Effector memory CD4-positive, alpha-beta T cell (primary cell): ENCODE measurements at regions not wholly inside any gene's neighbourhood (a gene's known extent, or its start where the extent isn't known, plus 50 kb on each side); places are given as distances from the start of the nearest gene placed in this dataset.

Experiments
- DNase-seq, 3 donors: peaks; one replicate each; pipeline ENCODE4 v3.0.0-alpha.2; 2020
- H3K27ac ChIP-seq: 2 replicates; pipeline ENCODE4 v1.7.0; 2013; ENCODE audit warnings: mild to moderate bottlenecking, low read length, moderate library complexity; ENCODE audit not compliant: insufficient read depth, poor library complexity, severe bottlenecking
- H3K27me3 ChIP-seq: replicated peaks from 2 replicates; pipeline ENCODE4 v1.7.0; 2013; ENCODE audit warnings: mild to moderate bottlenecking, low read length; ENCODE audit not compliant: insufficient read depth, control insufficient read depth, poor library complexity, severe bottlenecking
- H3K36me3 ChIP-seq: 2 replicates; pipeline ENCODE4 v1.7.0; 2013; ENCODE audit warnings: mild to moderate bottlenecking, low read length, moderate library complexity; ENCODE audit not compliant: control insufficient read depth, insufficient read depth
- H3K4me1 ChIP-seq: 2 replicates; pipeline ENCODE4 v1.7.0; 2013; ENCODE audit warnings: low read length, mild to moderate bottlenecking; ENCODE audit not compliant: control insufficient read depth, insufficient read depth, poor library complexity, severe bottlenecking
- H3K4me3 ChIP-seq: 2 replicates; pipeline ENCODE4 v1.7.0; 2013; ENCODE audit warnings: low read length, low read depth, mild to moderate bottlenecking; ENCODE audit not compliant: insufficient read depth, poor library complexity, severe bottlenecking
- H3K9me3 ChIP-seq: 2 replicates; pipeline ENCODE4 v1.7.0; 2013; ENCODE audit warnings: mild to moderate bottlenecking, low read length, moderate library complexity; ENCODE audit not compliant: control insufficient read depth

DNA sequence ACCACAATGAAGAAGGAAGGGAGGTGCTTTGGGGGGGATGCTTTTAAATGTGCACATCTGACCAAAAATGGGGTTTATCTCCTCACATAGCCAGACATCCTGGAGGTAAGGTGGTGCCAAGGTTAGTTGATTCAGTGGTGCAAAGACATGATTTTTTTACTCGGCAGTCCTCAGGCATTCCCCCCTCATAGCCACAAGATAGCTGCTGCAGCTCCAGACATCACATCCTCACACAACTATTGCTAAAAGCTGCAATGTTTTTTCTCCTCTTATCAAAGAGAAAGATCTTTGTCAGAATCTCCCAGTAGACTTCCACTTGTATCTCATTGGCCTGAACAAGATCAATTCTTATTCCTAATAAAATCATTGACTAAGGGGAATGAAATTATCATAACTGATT, 141.3 kb upstream of the ZNF438 start:
- no peaks in the 10 kb centered on the region for H3K36me3 ChIP-seq
- H3K27me3 ChIP-seq = no peaks in the 10 kb centered on the region
- no peak for DNase-seq
- H3K27ac ChIP-seq = no peak overlapping the region
- H3K4me1 ChIP-seq = no peaks in the 10 kb centered on the region
- no peak overlapping the region for H3K4me3 ChIP-seq
- peaks cover 4% of the 10 kb centered on the region for H3K9me3 ChIP-seq

DNA sequence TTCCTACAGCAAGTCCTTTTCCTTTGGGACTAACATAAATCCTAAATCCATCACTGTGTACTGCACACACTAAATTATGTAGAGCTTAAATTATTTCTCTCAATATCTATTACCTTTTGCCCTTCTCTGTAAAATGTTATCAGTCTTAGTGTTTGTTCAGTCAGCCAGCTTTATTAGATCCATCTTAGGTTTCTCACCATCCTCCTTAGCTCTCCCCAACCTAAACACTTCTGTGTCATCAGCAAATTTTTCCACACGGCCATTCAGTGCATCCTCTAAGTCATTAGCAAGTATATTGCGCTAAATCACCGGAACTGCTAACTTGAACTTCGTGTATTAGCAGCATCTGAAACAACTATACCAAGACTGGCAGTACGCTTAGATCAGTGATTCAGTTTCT, 142.1 kb upstream of the ZNF438 start:
- H3K4me1 ChIP-seq = no peaks in the 10 kb centered on the region
- no peak for DNase-seq
- no peak overlapping the region for H3K27ac ChIP-seq
- peaks cover 4% of the 10 kb centered on the region for H3K9me3 ChIP-seq
- H3K36me3 ChIP-seq = no peaks in the 10 kb centered on the region
- no peaks in the 10 kb centered on the region for H3K27me3 ChIP-seq
- no peak overlapping the region for H3K4me3 ChIP-seq

DNA sequence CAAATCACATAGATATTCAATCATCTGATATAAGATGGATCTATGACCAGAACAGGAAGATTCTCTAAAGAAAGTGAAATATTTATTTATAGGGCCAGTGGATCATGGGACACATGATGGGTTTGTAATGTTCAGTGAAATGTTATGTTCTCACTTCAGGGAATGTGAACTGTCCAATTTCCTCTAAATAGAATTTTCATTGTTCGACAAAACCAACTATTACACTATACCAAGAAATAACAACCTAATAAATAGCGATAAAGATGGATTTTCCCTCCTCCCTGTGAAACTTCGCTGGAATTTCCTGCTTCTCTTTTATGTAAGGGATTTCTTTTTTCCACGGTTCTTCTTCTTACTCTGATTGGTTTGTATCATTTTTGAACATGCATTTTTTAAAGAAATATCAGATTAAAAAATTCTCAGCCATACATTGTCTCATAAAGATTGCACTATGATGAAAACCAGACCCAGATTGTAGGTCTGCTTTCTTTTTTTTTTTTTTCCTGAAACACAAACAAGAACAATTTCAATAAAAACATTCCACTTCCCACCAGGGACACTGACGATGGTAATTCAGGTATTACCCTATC, 139.8 kb upstream of the ZEB1 start:
- no peak for DNase-seq
- H3K4me3 ChIP-seq = no peak overlapping the region
- H3K9me3 ChIP-seq = no peaks in the 10 kb centered on the region
- no peak overlapping the region for H3K27ac ChIP-seq
- H3K27me3 ChIP-seq = no peaks in the 10 kb centered on the region
- H3K4me1 ChIP-seq = no peaks in the 10 kb centered on the region
- no peaks in the 10 kb centered on the region for H3K36me3 ChIP-seq

DNA sequence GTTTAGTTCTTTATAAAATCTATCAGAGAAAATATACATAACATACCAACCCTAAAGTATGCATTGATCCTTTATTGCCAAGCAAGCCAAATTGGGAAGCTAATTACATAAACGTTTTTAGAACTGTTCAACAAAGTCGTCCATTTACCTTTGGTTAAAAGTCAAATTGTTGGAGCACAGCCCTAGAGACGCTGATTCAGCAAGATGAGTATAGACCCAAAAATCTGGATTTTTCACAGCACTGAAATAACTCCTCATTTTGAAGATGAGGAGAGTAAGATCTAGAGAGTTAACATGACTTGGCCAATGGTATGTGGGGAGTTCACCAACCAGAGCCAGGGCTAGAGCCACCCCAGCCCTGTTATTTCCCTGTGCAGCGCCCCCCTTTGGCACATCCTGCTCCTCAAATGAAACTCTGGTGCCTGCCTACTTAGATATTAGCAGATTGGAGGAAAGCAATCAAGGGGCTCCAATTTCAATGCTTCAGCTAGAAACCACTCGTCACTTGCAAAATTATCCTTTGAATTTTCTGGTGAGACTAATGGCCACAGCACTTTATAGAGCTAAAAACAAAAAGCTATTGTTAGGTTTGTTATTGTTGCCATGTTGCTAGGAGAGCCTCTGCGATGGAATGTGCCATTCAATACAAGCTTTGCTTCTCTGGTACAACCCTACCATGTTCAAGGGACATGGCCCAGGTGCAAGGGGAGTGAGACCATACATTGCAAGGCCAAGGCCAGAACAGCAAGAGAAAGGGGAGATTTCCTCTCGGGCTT, 132.6 kb upstream of the ZEB1 start:
- Histone ChIP-seq H3K9me3 (no peaks in the 10 kb centered on the region), H3K27ac (no peak overlapping the region), H3K4me3 (no peak overlapping the region), H3K4me1 (no peaks in the 10 kb centered on the region), H3K36me3 (no peaks in the 10 kb centered on the region), H3K27me3 (no peaks in the 10 kb centered on the region)
- DNase-seq = no peak

DNA sequence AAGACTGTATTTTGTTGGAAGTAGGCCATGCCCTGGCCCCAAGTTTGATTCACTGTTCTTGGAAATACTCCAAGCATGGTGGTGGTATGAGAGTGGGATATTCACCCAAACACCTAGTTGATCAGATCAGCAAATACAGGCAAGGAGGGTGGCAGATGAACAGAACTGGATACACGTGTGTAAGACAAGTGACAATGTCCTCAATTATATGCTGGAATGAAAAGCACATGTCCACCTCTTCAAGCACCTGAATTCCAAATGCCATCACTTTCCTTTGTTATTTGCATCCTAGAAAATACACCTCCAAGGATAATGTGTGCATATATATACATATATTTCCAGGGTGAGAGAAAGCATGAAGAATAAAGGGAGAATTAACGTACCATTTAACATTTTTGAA, 131.8 kb upstream of the ZEB1 start:
- Histone ChIP-seq H3K27ac (no peak overlapping the region), H3K27me3 (no peaks in the 10 kb centered on the region), H3K4me3 (no peak overlapping the region), H3K36me3 (no peaks in the 10 kb centered on the region), H3K9me3 (no peaks in the 10 kb centered on the region), H3K4me1 (no peaks in the 10 kb centered on the region)
- no peak for DNase-seq

DNA sequence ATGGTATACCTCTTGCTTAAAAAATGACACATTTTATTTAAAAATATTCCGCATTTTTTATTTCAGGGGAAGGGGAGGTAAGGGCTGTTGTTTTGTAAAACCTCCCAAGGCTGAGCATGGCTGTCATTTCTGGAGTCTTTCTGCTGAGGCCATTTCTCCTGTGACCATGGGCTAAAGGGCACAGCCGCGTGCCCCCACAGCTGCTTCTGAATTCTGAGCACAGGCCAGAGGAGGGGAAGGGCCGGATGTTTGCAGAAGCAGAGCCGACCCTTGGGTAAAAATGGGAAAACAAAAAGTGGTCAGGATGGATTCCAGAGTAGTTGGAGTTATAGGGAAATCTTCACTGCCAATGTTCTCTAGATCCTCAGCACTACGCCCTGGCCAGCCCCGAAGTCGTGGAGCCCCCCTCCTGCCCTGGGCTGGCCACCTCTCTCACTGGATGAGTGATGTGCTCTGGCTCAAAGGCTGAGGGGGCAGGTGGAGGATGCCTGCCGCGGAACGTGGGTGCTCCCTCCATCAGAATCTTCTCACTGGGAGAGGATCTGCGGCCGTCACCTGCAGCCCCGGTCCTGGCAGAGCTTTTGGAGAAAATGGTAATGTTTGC, 131.3 kb upstream of the ZEB1 start:
- no peak for DNase-seq
- Histone ChIP-seq H3K9me3 (no peaks in the 10 kb centered on the region), H3K27me3 (no peaks in the 10 kb centered on the region), H3K36me3 (no peaks in the 10 kb centered on the region), H3K4me1 (no peaks in the 10 kb centered on the region), H3K27ac (no peak overlapping the region), H3K4me3 (no peak overlapping the region)

DNA sequence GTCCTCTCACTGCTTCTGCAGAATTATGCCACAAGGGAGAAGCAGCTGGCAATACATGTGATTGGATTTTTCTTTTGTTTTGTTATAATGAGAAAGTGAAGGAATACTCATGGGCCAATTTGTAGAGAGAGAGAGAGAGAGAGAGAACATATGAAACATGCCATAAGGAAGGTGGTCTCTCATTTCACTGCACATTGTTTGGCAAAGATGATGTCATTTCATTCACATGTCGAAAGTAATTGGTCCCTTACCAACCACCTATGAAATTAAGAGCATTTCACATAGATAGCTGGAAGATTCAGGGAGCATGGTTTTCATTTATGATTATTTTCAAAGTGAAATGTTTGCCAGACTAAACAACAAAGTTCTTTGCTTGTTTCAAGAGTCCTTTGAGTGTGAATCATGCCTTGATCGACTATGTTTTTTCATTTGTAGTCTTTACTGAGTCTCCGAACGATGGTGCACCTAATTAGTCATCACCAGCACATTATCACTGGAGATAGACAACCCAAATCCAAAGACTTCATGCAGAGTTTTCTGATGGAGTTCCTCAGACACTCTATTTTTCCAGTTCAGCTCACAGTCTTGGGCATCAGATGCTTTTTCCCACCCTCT, 130.1 kb upstream of the ZEB1 start:
- no peak overlapping the region for H3K27ac ChIP-seq
- H3K36me3 ChIP-seq = no peaks in the 10 kb centered on the region
- H3K27me3 ChIP-seq = no peaks in the 10 kb centered on the region
- H3K4me3 ChIP-seq = no peak overlapping the region
- H3K9me3 ChIP-seq = no peaks in the 10 kb centered on the region
- H3K4me1 ChIP-seq = no peaks in the 10 kb centered on the region
- DNase-seq = no peak

DNA sequence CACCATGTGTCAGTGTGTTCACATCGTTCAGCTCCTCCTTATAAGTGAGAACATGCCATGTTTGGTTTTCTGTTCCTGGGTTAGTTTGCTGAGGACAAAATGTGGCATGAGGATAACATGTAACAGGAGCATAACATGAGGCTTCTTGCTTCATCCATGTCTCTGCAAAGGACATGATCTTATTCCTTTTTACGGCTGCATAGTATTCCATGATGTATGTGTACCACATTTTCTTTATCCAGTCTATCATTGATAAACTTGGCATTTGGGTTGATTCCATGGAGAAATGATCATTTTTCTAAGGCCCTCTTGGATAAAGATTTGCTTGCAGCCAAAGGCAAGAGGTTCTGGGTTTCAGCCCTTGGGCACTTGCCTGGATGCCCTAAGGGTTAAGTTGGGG, 128.5 kb upstream of the ZEB1 start:
- no peaks in the 10 kb centered on the region for H3K27me3 ChIP-seq
- no peak overlapping the region for H3K4me3 ChIP-seq
- no peak for DNase-seq
- H3K4me1 ChIP-seq = no peaks in the 10 kb centered on the region
- H3K27ac ChIP-seq = no peak overlapping the region
- H3K9me3 ChIP-seq = no peaks in the 10 kb centered on the region
- H3K36me3 ChIP-seq = no peaks in the 10 kb centered on the region

DNA sequence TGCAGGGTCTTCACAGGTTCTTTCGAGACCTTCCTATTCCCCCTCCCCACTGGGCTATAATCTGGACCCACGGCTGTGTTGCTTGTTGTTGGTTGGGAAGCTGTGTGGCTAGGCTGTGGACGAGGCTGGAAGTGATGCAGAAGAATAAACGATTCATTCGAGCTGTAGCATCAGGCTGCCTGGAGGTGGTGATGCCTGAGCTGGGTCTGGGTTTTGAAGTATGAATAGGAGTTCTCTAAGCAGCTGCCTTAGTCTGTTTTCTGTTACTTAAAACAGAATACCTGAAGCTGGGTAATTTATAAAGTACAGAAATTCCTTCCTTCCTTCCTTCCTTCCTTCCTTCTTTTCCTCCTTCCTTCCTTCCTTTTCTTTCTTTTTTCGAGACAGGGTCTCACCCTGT, 126.5 kb upstream of the ZEB1 start:
- Histone ChIP-seq H3K27me3 (no peaks in the 10 kb centered on the region), H3K36me3 (no peaks in the 10 kb centered on the region), H3K9me3 (no peaks in the 10 kb centered on the region), H3K27ac (no peak overlapping the region), H3K4me1 (no peaks in the 10 kb centered on the region), H3K4me3 (no peak overlapping the region)
- no peak for DNase-seq

DNA sequence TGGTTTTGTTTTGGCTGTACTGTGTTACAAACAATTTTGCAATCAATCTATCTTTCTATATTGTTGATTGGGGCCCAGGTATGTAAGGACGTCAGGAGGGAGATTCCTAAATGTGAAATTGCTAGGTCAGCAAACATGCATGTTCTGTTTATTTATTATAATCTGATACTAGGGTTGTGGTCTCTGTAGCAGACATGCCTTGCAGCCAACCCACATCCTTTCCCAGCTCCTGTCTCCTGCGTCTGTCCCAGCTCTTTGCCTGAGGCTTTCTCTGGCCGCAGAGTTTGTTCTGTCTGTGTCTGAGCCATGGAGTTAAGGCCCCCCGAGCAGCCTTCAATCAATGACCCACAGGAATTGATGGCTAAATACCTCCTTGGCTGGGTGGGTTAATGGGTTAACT, 124.0 kb upstream of the ZEB1 start:
- Histone ChIP-seq H3K27ac (no peak overlapping the region), H3K27me3 (no peaks in the 10 kb centered on the region), H3K4me3 (no peak overlapping the region), H3K36me3 (no peaks in the 10 kb centered on the region), H3K4me1 (no peaks in the 10 kb centered on the region), H3K9me3 (no peaks in the 10 kb centered on the region)
- no peak for DNase-seq
